ENCODE measurements at regions not wholly inside any gene's neighbourhood (a gene's known extent, or its start where the extent isn't known, plus 50 kb on each side); places are given as distances from the start of the nearest gene placed in this dataset.

DNA sequence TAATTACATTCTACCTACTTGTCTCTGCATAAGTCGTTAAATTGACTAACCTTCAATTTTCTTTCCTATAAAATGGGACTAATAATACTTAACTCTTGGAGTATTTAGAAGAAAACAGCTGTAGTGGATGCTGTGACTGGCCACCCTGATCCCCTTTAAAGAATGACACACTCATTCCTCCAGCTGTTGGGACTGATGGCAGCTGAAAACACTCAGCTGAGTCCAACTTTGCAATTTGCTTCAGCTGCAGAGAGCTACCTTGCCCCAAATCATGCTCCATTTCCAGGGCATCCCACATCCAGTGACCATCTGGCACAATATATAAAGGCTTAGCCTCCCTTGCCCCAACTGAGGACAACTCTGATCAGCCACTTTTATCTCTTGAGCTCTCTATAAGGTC, 89.1 kb downstream of the MID1IP1 start:
- DNase-seq = no peak

GRCh38 chrX:38890963-38891362, 89.7 kb downstream of the MID1IP1 start:
- DNase-seq = no peak

GRCh38 chrX:38891641-38892413, 90.6 kb downstream of the MID1IP1 start:
- no peak for DNase-seq

DNA sequence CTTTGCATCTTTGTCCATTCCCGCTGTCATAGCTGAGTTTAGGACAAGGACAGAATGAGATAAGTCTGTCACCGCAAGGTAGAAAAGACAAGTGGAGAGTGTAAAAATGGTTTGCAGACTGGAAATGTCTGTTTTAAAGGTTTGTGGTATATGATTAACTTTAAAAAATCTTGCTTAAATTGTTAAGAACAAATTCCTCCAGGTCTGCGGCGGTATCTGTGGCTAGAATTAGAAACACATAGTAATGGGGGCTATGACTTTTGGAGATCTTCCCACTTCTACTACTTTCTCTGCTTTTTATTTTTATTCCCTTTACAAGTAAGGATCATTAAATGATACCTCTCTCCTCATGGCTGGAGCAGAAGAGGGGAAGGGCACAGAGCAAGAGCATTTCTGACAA, 92.2 kb downstream of the MID1IP1 start:
- no peak for DNase-seq

GRCh38 chrX:38895775-38896174, 94.5 kb downstream of the MID1IP1 start:
- no peak for DNase-seq

DNA sequence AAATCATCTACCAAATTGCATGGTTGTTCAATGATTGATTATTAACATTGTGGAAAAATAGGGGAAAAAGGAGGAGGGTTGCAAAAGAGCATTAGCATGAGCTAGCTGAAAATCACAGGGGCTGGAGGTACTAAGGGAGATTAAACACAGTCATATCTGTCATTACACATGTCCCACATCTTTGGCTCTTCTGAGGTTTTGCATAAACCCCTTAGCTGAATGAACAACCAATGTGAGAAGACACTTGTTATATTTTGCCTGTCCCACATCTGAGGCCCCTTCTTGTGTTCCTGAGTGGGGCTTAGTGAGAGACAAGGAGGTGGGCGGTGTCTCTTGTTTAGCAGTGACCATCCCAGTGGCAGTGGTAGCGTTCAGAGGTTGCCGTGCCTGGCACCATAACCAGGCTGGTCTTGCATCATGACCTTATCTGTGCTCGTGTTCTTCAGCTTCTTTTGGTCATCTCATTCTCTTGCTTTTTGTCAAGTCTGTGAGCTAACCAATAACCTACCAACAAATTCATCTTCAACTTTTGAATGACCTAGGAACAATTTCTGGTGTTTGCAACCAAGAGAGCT, 95.6 kb downstream of the MID1IP1 start:
- no peak for DNase-seq

- no peak for DNase-seq
These were observed 97.0 kb downstream of the MID1IP1 start for GRCh38 chrX:38898261-38898660.

DNA sequence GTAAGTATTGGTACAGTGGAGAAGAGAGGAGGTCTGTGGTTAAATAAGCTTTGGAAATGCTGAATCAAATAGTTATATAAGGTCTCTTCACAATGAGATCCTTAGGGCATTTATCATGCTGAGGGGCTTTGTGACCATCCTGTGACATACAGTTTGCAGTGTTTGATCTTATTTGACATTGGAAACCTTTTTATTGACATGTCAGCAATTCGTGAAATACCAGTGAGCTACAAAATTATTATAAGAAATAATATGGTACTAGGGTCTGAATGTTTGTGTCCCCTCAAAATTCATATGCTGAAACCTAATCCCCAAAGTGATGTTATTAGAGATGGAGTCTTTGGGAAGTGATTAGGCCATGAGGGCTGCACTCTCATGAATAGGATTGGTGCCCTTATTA, 98.4 kb downstream of the MID1IP1 start:
- no peak for DNase-seq

DNA sequence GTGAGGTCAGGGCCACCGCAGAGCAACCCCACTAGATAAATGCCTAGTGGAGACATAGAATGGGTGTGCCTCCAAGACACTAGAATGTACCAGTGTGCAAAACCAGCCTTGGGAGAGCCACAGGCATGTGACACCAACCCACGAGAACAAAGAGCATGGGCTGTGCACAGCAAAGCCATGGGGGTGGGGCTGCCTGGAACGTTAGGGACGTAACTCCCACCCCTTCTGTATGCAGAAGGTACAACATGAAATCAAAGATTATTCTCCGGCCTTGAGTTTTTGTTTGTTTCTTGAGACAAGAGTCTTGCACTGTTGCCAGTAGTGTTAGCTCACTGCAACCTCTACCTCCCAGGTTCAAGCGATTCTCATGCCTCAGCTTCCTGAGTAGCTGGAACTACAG, 99.5 kb downstream of the MID1IP1 start:
- no peak for DNase-seq

DNA sequence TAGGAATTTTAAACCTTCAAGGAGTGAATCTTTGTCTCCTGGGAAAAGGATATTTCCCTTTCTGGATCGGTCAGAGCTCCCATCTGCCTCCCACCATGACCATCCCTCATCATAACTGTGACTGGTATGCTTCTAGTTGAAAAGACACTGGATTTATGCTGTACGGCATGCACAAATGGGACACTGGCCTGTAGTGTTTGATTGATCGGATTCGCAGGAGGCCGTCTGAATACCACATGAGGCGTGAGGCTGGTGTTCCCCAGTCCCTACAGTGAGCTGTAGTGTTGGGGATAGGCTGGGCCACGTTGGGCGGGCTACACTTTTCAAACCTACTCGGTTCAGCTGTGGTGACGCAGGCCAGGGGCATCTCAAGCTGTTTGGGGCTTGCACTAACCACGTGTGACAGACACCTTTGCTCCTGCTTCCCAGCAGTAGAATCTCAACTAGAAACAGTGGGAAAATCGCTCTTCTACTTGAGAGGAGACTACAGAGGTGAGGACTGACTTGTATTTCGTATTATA, 101.8 kb downstream of the MID1IP1 start:
- DNase-seq = no peak

- DNase-seq = no peak
These were observed 115.5 kb downstream of the MID1IP1 start for GRCh38 chrX:38916801-38917200.

GRCh38 chrX:38917954-38918353, 116.7 kb downstream of the MID1IP1 start:
- DNase-seq = no peak

DNA sequence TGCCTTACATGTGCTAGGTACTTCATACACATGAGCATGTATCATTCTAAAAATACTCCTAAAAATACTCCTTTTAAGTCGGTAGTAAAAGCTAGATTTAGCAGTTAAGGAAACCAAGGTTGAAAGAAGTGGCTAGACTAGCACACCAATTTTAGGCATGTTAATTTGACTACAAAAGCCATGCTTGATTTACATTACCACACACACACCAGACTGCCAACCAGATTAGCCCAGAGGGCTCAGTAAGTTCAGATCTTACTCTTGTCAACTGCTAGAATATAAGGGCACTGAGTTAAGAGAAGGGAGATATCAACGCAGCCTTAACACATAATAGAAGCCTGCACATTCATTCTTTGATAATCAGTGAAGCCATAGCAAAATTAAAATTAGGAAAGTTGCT, 117.9 kb downstream of the MID1IP1 start:
- DNase-seq = no peak

DNA sequence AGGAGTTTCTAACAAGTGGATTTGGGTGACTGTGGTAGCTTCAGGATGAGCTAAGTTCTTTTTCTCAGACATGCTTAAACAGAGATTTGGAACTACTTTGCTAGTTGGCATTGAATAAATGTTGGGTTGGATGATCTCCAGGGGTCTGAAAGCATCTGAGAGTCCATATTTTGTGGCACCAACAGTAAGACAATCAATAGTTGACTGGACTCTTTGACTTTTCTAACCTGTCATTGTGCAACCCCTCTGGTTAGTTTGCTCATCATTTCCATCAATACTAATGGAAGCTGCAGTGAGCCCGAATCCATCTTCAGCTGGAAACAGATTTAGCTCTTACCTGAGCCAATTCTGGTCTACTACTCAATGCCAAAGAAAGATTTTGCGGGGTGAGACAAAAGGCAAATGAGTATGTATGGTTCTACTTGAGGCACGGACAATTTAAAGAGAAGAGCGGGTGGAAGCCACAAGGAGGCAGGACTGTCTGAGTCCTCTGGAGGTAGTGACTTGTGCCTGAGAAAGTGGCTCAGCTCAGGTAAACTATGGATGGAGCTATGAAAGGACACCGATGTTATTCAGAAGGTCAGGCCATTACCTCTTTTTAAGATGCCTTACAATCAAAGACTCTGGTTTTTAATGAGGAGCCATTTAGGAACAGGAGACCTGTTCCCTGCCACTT, 118.7 kb downstream of the MID1IP1 start:
- no peak for DNase-seq

DNA sequence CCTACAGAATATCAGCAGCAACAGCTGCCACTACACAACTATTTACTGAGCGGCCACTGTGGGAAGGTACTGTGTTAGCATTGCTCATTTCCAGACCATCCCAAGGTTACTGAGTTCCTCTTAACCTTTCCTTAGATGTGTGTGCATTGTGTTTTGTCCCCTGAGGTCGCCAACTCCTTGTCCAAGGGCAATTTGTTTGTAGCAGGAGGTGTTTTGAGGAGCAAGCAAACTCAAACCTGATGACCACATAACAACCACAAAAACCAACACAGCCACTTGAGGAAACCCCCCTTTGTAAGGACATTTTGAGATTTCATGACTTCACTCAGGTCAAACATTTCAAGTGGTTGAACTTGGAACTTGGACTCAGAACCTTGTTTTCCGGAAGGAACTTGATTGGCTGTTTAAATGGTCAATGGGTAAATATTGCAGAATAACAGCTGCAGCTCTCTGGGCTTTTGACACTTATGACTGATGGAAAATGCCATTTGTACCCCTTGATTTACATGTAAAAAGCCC, 122.3 kb downstream of the MID1IP1 start:
- no peak for DNase-seq

- no peak for DNase-seq
These were observed 126.3 kb downstream of the MID1IP1 start for GRCh38 chrX:38927592-38927991.

GRCh38 chrX:38929966-38930421, 128.7 kb downstream of the MID1IP1 start:
- no peak for DNase-seq

DNA sequence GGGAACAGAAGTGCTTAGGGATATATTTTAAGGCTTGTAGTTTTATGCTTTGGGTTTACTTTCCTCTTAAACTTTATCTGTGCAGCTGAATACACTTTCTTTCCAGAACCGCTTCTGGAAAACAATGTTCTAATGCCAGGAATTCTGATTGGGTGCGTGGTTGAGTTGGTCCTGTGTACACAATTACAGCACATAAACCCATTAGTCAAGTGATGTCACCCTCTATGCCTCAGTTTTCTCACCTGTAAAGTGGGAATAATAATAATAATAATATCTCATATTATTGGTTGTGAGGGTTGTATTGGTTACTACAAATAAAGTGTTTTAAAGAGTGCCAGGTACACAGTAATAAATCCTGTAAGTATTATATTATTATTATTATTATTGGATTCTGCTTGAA, 129.2 kb downstream of the MID1IP1 start:
- DNase-seq = no peak

DNA sequence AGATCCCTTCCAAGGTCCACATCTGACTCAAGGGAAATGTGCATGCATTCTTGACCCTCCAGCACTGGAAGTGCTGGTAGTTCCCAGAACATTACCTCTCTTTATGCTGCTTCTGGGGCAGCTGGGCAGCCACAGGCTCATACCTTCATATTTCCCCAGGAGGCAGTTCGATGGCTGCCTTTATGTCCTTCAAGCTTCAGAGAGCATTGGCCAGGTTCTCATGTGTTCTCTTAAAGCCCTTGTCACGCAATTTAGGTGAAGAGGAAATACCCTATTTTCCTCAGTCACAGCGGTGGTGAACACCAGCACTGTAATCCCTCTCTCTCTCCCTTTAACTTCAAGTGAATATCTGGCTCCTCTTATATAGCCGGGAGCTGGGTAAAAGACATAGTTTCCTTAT, 134.3 kb downstream of the MID1IP1 start:
- no peak for DNase-seq

GRCh38 chrX:38937400-38937799, 136.1 kb downstream of the MID1IP1 start:
- no peak for DNase-seq

DNA sequence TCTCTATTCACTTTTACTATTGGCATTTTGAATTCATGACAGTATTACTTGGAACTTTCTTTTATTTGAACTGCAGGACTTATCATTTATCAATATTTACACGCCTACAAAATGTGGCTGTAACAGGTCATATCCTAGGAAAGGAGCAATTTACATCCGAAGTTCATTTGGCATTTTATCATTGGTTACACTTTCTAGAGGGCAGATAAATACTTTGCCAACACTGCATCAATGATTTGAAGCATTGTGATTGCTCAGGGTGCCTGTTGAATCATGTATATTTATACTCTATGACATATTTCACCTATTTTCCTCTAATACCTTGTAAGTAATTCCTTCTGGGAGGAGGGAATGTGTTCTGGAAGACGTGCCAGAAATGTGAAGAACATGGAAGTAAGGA, 136.7 kb downstream of the MID1IP1 start:
- no peak for DNase-seq

GRCh38 chrX:38939067-38939466, 137.8 kb downstream of the MID1IP1 start:
- DNase-seq = no peak

GRCh38 chrX:38940547-38940946, 139.3 kb downstream of the MID1IP1 start:
- DNase-seq = no peak

GRCh38 chrX:38941675-38942074, 140.4 kb downstream of the MID1IP1 start:
- no peak for DNase-seq
